HG02884 (cell line): ENCODE measurements at regions not wholly inside any gene's neighbourhood (a gene's known extent, or its start where the extent isn't known, plus 50 kb on each side); places are given as distances from the start of the nearest gene placed in this dataset.
"Not testable (repeated sequence)": the region's sequence is repeated elsewhere in the genome, so short reads cannot be mapped to it uniquely, and the experiment has no call there.

ENCODE experiments used
- ATAC-seq: cut with Tn5 transposase; IDR thresholded peaks from one replicate; pipeline ENCODE4 v1.9.1; 2021; ENCODE audit warnings: mild to moderate bottlenecking, moderate library complexity; ENCODE audit not compliant: unreplicated experiment

DNA sequence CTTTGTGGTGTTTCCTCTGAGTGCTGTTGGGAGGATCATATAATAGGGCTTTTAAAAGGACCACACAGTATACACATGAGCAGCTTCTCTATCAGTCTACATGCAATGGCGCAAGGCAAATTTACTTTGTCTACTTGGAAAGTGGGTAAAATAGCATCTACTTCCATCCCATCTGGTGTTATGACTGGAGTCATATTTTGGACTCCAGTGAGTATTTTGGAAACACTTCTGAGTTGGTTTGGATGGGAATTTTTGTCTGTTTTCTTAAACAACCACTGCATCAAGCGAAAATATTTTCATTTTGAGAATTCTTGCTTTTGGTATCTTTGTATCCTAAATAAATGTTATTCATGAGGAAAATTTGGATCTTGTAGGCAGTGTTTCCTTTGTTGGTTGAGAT is 220.8 kb downstream of the NMUR2 start:
- ATAC-seq, result no peak

DNA sequence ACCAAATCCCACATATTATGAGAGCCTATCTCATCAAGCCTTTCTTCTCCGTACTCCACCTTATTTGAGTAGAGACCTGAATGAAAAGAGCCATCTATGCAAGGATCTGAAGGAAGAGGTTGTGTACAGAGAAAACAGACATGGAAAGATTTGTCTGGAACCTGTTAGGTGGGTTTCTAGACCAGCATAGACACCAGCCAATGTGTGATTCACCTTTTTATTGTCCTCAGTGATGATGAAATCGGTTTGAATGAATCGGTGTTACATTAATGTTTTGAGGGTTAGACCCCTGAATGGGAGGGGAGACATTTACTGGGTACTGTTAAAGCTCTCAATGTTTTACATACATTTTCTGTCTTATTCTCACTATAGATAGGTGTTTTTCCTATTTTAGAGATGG is 223.6 kb downstream of the NMUR2 start:
- ATAC-seq, result no peak

DNA sequence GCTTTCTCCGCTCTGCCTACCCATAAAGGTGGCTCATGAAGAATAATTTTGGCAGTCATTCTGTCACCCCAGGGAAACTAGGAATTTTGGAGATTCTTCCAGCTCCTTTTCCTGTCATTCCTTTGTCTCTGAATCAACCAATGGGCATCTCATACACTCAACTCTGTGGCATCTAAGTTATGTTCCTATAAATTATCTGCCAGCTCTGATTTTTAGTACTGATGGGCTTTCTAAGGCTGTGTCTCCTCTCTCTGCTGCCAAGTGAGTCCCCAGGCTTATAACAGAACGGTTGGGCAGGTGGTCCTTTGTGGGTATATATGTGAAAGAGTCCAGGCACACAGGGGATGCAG is 226.8 kb downstream of the NMUR2 start:
- no peak for ATAC-seq

DNA sequence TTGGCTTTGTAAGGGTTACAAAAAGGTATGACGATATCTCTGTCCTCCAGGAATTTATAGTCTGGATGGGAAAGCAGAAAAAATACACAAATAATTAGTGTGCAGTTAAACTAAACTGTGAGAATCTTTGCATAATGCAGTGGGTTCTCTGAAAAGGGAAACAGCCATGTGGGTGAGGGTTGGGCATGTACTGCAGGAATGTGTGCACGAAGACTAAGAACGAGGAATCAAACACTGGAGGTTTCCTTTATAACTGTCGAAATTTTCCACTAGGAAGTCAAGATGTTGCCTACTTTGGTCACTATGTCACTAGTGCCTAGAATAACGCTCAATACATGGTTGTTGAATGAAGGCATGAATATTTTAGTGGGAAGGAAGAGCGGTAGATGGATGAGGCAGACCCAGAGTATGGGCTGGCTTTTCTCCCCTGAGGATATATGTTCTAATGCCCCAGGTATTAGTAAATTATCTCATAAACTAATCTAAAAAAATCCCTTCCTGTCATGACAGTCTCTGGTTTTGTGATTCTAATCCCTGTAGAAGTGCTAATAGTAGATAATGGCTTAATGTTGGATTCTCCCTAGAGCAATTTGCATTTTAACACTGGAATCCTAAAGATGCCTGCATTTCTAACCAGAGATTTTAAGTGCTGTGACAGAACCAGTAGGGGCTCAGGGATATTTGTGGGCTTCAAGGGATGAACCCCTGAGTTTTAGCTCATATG is 227.3 kb downstream of the NMUR2 start:
- ATAC-seq, result no peak

DNA sequence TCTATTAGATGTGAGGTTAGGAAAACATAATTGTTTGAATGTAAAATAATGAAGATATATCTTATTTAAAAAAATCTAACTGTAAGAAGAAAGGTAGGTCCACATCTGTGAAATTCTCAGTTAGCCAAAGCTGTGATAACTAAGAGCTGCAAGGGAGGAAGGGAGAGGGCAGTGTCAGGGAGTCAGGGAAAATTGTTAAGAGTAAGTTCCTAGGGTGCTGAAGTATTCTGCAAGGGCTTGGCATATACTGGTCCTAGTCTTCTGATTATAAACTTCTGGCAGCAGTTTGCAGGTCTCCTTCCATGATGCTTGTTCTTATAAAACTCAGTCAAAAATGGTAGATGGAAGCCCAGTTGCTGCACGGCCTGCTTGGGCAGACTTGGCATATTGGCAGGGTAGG is 233.2 kb downstream of the NMUR2 start:
- no peak for ATAC-seq

DNA sequence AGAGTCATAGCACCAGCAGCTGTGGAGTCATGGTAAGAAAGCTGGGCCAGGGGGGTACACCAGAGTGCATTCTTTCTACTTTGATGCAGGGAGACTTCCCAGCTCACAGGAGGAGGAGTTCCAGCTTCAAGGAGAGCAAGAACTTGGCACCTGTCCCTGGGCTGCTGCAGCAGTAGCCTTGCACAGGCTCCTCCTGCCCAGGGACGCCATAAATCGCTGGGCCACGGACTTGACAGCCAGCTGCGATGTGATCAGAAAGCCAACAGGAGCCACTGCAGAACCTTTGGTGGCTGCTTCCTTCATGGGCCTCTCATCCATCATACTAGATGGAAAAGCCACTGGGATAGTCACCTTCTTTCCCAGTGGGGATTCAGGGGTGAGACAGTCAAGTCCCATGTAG is 234.7 kb downstream of the NMUR2 start:
- ATAC-seq, result no peak

DNA sequence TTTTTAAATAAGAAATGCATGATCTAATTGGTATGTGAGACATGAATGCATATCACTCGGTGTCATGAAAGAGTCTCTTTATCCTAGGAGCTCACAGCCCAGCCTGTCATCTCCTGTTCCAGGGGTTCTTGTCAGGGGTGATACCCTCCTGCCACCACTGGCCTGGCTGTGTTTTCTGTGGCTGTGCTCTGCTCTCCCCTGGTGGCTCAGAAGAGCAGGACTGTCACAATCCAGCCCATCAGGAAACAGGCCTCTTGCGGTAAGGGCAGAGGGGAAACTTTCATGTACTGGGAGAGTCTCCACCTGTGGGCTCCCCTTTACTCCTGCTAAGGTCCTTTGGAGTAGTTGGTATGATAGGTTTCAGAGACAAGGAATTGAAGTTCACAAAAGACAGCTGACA is 240.2 kb upstream of the GLRA1 start:
- no peak for ATAC-seq

DNA sequence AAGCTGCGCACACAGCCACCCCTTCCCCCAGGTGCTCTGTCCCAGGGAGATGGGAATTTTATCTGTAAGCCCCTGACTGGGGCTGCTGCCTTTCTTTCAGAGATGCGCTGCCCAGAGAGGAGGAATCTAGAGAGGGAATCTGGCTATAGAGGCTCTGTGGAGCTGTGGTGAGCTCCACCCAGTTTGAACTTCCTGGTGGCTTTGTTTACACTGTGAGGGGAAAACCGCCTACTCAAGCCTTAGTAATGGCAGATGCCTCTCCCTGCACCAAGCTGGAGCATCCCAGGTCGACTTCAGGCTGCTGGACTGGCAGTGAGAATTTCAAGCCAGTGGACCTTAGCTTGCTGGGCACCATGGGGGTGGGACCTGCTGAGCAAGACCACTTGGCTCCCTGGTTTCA is 235.2 kb upstream of the GLRA1 start:
- not testable (repeated sequence) for ATAC-seq

DNA sequence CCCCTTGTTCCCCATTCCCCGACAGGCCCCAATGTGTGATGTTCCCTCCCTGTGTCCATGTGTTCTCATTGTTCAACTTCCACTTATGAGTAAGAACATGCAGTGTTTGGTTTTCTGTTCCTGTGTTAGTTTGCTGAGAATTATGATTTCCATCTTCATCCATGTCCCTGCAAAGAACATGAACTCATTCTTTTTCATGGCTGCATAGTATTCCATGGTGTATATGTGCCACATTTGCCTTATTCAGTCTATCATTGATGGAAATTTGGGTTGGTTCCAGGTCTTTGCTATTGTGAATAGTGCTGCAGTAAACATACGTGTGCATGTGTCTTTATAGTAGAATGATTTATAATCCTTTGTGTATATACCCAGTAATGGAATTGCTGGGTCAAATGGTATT is 229.8 kb upstream of the GLRA1 start:
- not testable (repeated sequence) for ATAC-seq

DNA sequence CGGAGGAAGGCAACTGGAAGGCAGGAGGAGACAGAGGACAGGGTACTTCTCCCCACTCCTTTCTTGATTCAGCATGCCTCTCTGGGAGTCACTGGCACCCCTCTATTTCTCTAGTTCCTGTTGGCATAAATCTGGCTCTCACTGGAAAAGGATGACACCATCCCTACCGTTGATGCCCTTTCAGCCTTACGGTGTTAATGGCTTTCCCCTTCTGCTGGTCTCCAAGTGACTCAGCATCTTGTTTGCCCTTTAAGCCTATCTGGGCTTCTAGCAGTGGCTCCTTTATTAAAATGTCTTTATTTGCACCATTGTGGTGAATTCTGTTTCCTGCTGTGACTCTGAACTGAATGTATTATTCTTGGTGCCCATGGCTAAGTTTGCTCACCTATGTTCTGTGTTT is 227.3 kb upstream of the GLRA1 start:
- ATAC-seq, result no peak

DNA sequence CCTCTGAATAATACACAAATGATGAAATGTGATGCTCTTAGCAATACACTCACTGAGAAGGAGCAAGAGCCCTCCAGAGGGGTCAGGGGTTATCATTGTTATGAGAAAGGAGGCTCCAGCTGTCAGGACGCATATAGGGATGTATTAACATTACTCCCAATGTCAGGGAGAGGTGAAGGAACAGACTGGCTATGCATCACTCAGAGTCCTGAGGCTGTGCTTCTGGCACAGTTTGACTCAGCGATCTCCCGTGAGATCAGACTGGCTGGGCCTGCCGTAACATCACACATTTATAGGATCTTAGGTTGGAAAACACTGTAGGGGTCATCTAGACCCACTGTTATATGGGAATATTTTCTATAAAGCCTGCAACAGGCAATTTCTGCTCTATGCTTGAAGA is 226.5 kb upstream of the GLRA1 start:
- no peak for ATAC-seq

DNA sequence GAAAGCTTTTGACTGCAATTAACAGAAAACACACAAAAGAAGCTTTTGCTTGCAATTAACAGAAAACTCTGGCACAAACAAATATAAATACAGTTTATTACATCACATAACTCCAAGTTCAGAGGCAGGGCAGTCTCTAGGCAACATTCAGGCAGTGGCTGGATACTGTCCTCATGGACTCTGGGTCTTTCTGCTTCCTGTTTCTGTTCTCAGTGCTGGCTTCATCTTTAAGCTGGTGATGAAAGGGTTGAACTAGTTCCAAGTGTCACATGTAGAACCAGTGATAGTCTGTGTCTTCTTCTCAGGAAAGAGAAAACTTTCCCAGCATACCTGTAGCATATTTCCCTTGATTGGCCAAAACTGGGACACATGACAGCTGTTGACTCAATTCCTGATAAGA is 222.6 kb upstream of the GLRA1 start:
- no peak for ATAC-seq

DNA sequence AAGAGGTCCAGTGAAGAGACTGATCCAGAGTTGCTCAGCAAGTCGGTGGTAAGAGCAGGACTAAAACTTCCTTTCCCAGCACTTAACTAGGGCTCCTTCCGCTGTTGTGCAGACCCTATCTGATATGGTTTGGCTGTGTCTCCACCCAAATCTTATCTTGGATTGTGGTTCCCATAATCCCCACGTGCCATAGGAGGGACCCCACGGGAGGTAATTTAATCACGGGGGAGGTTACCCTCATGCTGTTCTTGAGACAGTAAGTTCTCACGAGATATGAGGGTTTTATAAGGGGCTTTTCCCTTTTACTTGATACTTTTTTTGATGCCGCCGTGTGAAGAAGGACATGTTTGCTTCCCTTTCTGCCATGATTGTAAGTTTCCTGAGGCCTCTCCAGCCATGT is 221.9 kb upstream of the GLRA1 start:
- ATAC-seq, result no peak

DNA sequence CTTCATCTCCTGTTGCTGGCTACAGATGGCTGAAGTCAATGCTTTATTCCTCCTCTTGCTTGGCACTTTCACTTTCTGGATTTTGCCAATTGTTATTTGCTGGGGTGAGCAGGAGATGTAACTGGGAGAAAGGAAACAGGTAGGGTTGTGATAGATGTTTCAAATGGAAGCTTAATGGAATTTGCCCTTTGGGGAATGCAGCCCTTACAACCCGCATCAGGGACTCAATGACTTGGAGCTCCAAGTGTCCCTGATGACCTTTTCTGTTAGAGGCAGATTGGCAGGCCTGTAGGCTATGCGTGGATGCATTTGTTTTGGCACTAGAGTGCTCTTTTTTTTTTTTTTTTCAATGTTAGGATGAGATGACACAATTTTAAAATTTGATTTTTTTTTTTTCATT is 219.9 kb upstream of the GLRA1 start:
- no peak for ATAC-seq

DNA sequence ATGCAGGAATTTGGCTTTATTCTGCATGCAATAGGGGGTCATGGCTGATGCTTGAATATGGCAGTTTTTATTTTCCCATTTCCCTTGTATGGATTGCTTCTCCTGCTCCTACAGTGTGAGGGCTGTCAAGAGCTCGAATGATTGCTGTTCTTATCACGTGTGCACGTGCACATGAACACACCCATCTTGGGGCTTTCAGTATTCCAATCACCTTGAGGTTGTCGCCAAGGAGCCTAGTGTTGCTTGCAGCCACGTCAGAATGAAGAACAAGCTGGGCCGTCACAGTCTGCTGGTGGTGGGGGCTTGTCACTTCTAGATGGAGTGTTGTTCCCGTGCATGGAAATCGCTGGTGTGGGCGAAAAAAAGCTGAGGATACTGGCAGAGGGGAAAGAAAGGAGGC is 219.4 kb upstream of the GLRA1 start:
- no peak for ATAC-seq

DNA sequence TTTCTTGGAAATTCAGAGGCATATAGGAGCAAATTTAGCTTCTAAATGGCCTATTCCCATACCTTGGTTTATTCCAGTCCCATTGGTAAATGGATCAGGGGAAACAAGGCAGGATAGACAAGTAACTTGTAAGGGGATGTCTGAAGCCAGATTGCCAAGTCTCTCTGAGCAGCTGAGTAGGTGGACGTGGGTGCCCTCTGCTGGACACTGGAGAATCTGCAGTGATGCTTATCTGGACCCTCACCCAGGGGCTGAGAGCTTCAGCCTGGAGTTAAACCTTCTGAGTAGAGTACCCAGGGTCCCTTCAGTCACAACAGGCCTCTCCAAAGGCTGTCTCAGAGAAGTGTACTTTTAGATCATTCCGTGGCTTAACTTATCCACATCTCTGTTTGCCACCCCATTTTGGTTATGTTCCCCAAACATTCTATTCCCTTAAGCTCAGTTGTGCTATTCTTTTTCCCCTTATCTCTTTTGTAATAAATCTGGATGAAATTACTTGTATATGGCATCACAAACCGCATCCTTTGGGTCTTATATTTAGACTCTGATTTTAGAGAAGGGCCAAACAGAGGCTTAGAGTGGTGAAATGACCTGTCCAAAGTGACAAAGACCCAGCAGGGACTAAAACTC is 218.3 kb upstream of the GLRA1 start:
- ATAC-seq, result peak; percentile 72

DNA sequence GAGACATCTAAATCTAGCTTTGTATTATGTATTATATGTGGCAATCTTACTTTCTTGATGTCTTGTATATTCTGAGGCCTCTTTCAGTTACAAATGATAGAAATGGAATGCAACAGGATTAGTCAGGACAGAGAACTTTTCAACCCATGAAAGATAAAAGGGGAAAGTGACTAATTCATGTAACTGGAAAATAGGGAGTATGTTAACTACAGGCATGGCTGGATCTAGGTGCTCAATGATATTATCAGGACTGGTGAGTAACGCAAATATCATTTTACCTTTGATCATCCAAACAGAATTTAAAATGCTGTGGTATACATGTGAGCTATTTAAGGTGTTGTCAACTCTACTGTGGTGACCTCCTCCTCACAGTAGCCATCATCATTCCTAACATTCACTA is 215.7 kb upstream of the GLRA1 start:
- ATAC-seq, result no peak

DNA sequence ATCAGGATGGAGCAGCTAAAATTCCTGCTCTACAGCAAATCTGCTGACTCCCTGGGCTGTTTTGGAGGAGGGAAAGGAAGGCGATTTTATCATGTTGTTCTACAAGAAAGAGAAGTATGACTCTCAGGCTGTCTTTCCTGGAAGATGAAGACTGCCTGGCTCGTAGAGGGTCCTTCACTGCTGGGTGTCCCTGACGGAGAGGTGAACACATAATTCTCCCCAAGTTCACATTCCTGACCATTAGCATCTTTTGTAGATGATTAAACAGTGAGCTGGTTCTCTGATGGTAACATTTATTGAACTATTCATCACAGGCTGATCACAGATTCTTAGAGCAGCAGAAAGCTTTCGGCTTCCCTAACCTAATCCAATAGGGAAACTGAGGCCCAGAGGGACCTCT is 212.4 kb upstream of the GLRA1 start:
- ATAC-seq, result no peak

DNA sequence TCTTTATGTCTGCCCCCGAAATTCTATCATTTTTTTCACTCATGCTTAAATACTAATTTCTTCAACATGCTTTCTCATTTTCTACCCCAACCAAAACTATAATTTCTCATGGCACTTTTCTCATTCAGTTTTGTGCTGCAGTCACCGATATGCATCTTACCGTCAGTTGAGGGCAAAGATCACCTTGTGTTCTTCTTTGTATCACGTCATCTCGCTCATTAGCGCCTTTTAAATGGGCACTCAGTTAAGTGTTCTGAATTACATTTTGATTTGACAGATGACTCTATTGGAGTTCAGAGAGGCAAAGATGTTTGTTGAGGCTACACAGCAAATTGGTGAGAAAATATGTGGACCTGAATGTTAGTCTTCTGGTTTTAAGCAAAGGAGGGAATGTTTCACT is 211.7 kb upstream of the GLRA1 start:
- ATAC-seq, result no peak

DNA sequence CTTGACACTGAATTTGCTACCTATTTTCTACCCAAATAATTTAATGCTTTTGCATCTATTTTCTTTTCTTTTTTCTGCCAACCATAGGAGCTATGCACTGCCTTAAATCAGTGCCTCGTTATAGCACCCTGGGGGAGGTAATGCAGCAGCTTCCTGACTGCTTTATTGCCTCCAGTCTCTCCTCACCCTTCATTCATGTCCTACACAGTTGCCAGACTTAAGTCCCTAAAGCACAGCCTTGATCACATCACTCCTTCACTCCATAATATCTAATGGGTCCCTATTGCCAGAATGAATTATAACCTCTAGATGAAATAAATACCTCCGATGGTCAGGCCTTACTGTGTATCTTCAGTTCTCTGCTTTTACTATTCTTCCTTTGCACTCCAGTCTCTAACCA is 211.2 kb upstream of the GLRA1 start:
- no peak for ATAC-seq

DNA sequence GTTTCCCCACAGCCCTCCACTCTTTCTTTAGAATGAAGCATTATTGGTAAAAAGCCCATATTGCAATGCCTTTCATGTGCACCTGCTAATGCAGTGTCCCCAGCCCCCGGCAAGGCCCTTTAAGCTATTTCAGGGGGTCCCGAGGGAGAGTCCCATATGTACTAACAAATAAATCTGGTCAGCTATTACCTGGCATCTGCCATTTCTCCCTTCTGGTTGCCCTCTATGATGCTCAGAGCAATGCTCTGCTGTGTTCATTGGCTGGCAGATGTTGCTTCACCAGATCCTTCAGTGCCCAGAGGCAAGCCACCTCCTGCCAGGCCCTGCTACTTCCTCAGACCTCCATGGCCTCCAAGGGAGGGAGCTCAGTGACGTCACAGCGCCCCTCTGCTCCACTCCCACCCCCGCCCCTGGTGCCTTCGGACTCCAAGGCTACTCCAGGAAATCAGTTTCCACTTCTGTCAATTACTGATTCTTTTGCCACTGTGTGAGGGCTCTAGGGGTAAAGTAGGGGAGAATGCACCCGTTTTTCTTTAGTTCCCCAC is 201.1 kb upstream of the GLRA1 start:
- ATAC-seq, result no peak

DNA sequence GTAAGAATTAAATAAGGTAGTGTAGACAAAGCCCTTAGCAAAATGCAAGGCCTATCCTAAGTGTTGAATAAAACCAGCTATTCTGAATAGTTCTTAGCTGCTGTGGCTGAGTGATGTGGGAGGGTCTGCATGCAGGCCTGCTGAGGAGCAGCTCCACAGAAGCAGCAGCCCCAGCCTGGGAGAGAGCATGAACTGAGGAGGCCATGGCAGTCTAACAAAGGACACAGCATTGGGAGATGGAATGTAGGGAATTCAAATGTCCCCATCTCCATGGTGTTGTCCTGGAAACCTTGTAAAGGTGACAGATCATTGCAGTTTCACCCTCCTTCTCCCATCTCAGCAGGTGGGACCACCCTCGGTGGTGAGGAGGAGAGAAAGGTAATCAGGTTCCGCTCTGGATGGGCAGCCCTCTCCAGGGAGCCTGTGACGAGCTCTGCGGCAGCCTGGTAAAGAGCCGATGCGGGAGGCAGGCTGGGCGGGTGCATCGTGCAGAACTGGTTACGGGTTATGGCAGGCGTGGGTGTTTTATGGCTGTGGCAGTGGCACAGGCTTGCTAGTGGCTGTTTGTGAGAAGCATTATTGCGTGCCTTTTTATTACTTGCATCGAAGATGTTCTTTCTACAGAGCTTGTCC is 199.9 kb upstream of the GLRA1 start:
- ATAC-seq, result no peak
